Breast epithelium (tissue), 3 donors: ENCODE measurements at regions not wholly inside any gene's neighbourhood (a gene's known extent, or its start where the extent isn't known, plus 50 kb on each side); places are given as distances from the start of the nearest gene placed in this dataset.

Source experiments
- POLR2A ChIP-seq: fragments of 450-650 bp; IDR thresholded peaks from one replicate; pipeline ENCODE4 v1.6.1; 2016; ENCODE audit warnings: antibody characterized with exemption, mild to moderate bottlenecking, moderate library complexity
- POLR2AphosphoS5 ChIP-seq, 3 donors: sonication (generic); formaldehyde crosslinking; IDR thresholded peaks; one replicate each; pipeline ENCODE4 v1.6.1; 2017; ENCODE audit warnings: antibody characterized with exemption in 3 of 3
- TF ChIP-seq, protein P1 (sequence below), 3 donors: fragments of 450-650 bp; IDR thresholded peaks; one replicate each; pipeline ENCODE4 v1.5.1; 2016 to 2017; ENCODE audit warnings: antibody characterized with exemption in 3 of 3, mild to moderate bottlenecking in 3 of 3, moderate library complexity in 3 of 3

GRCh38 chr4:135429528-135429927, 1227.9 kb upstream of the PABPC4L start:
- TF ChIP-seq, protein P1, sequence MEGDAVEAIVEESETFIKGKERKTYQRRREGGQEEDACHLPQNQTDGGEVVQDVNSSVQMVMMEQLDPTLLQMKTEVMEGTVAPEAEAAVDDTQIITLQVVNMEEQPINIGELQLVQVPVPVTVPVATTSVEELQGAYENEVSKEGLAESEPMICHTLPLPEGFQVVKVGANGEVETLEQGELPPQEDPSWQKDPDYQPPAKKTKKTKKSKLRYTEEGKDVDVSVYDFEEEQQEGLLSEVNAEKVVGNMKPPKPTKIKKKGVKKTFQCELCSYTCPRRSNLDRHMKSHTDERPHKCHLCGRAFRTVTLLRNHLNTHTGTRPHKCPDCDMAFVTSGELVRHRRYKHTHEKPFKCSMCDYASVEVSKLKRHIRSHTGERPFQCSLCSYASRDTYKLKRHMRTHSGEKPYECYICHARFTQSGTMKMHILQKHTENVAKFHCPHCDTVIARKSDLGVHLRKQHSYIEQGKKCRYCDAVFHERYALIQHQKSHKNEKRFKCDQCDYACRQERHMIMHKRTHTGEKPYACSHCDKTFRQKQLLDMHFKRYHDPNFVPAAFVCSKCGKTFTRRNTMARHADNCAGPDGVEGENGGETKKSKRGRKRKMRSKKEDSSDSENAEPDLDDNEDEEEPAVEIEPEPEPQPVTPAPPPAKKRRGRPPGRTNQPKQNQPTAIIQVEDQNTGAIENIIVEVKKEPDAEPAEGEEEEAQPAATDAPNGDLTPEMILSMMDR (IDR thresholded peaks at IDR 0.05) = no peak
- TF ChIP-seq POLR2AphosphoS5 (IDR thresholded peaks at IDR 0.05) (no peak), POLR2A (no peak)
